CD4-positive, CD25-positive, alpha-beta regulatory T cell (primary cell): ENCODE measurements at regions not wholly inside any gene's neighbourhood (a gene's known extent, or its start where the extent isn't known, plus 50 kb on each side); places are given as distances from the start of the nearest gene placed in this dataset.

Source experiments
- ATAC-seq, 2 donors: fragments of 150-1000 bp; cut with Tn5 transposase; one replicate each; pipeline ENCODE4 v1.10.0; 2021; ENCODE audit warnings: low read depth in 2 of 2, moderate number of reproducible peaks in 2 of 2, moderate library complexity in 1 of 2
- DNase-seq, 3 donors: peaks; one replicate each; pipeline versions ENCODE4 v3.0.0 to v3.0.0-alpha.2; 2012 to 2022; ENCODE audit warnings: mixed read lengths in 1 of 3
- H3K27ac ChIP-seq: one replicate; pipeline ENCODE4 v1.7.0; 2013; ENCODE audit warnings: mild to moderate bottlenecking, low read length; ENCODE audit not compliant: insufficient read depth, poor library complexity, severe bottlenecking
- H3K27me3 ChIP-seq: one replicate; pipeline ENCODE4 v1.7.0; 2013; ENCODE audit warnings: low read length; ENCODE audit not compliant: control insufficient read depth, insufficient read depth
- H3K36me3 ChIP-seq: one replicate; pipeline ENCODE4 v1.7.0; 2013; ENCODE audit warnings: mild to moderate bottlenecking, low read length, moderate library complexity; ENCODE audit not compliant: control insufficient read depth, insufficient read depth
- H3K4me1 ChIP-seq: 2 replicates; pipeline ENCODE4 v1.7.0; 2013; ENCODE audit warnings: mild to moderate bottlenecking, low read length; ENCODE audit not compliant: insufficient read depth, control insufficient read depth, poor library complexity, severe bottlenecking
- H3K4me3 ChIP-seq: one replicate; pipeline ENCODE4 v1.7.0; 2013; ENCODE audit warnings: low read depth, mild to moderate bottlenecking, low read length, moderate library complexity
- H3K9me3 ChIP-seq, 2 experiments: 1 replicate in 1 of 2; 2 replicates in 1 of 2; pipeline ENCODE4 v1.7.0; 2013; ENCODE audit warnings: low read length in 2 of 2, mild to moderate bottlenecking in 1 of 2, moderate library complexity in 1 of 2; ENCODE audit not compliant: control insufficient read depth in 2 of 2
- H3K27ac Mint-ChIP-seq, 3 donors: one replicate each; pipeline ENCODE4 v1.8.0; 2020 to 2022; ENCODE audit warnings: mild to moderate bottlenecking in 3 of 3, mixed read lengths in 3 of 3, moderate library complexity in 2 of 3
- H3K27me3 Mint-ChIP-seq: one replicate; pipeline ENCODE4 v1.8.0; 2022; ENCODE audit warnings: mild to moderate bottlenecking, mixed read lengths
- H3K36me3 Mint-ChIP-seq: one replicate; pipeline ENCODE4 v1.8.0; 2020; ENCODE audit warnings: mixed read lengths
- H3K4me1 Mint-ChIP-seq, 4 donors: one replicate each; pipeline ENCODE4 v1.8.0; 2020 to 2022; ENCODE audit warnings: mixed read lengths in 4 of 4, mild to moderate bottlenecking in 1 of 4
- H3K4me3 Mint-ChIP-seq, 4 donors: one replicate each; pipeline ENCODE4 v1.8.0; 2020 to 2022; ENCODE audit warnings: mild to moderate bottlenecking in 4 of 4, mixed read lengths in 4 of 4, moderate library complexity in 3 of 4
- H3K9me3 Mint-ChIP-seq, 7 donors: one replicate each; pipeline ENCODE4 v1.8.0; 2020 to 2022; ENCODE audit warnings: mixed read lengths in 7 of 7, mild to moderate bottlenecking in 3 of 7, moderate library complexity in 2 of 7

GRCh38 chr2:103660519-103660918, 898.7 kb downstream of the TMEM182 start:
- no peaks in the 10 kb centered on the region for H3K36me3 Mint-ChIP-seq

GRCh38 chr2:103660947-103661346, 899.1 kb downstream of the TMEM182 start:
- no peaks in the 10 kb centered on the region for H3K27me3 ChIP-seq
- H3K27ac ChIP-seq, result no peak overlapping the region
- H3K36me3 ChIP-seq, result no peaks in the 10 kb centered on the region
- Mint-ChIP-seq H3K9me3 (peaks cover 0 to 15% (median 2%) of the 10 kb centered on the region in 7 donors), H3K27ac (no peak overlapping the region), H3K27me3 (no peaks in the 10 kb centered on the region), H3K4me1 (no peaks in the 10 kb centered on the region), H3K4me3 (no peak overlapping the region), H3K36me3 (no peaks in the 10 kb centered on the region)
- no peaks in the 10 kb centered on the region for H3K4me1 ChIP-seq
- H3K9me3 ChIP-seq, result no peaks in the 10 kb centered on the region
- ATAC-seq, result no peak
- DNase-seq, result no peak
- no peak overlapping the region for H3K4me3 ChIP-seq

More at GRCh38 chr2:103660519-103660918, 898.7 kb downstream of the TMEM182 start:
- Mint-ChIP-seq H3K4me3 (no peak overlapping the region), H3K27me3 (no peaks in the 10 kb centered on the region), H3K27ac (no peak overlapping the region), H3K9me3 (peaks cover 0 to 11% (median 3%) of the 10 kb centered on the region in 7 donors), H3K4me1 (no peaks in the 10 kb centered on the region)
- Histone ChIP-seq H3K36me3 (no peaks in the 10 kb centered on the region), H3K27ac (no peak overlapping the region), H3K27me3 (no peaks in the 10 kb centered on the region), H3K4me3 (no peak overlapping the region), H3K9me3 (no peaks in the 10 kb centered on the region), H3K4me1 (no peaks in the 10 kb centered on the region)
- no peak for ATAC-seq
- DNase-seq, result no peak

DNA sequence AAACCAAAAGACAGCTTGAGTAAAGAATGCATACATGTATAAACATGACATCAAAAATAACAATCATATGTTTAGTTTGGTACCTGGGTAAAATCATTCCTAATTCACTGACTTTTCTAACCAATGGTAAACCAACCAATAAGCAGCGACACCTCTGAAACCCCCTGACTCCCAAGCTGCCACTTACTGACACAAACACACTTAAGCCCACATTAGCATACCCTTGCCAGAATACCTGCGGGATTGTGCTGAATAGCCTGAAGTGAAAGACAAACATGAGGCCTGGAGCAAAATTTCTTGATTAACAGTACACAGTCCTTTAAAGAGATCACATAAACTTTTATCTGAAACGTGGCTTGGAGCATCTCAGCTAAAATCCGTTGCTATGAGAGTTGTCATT, 902.9 kb downstream of the TMEM182 start:
- no peak overlapping the region for H3K27ac ChIP-seq
- H3K36me3 ChIP-seq, result no peaks in the 10 kb centered on the region
- Mint-ChIP-seq H3K36me3 (no peaks in the 10 kb centered on the region), H3K4me1 (no peaks in the 10 kb centered on the region), H3K27ac (no peak overlapping the region), H3K9me3 (peaks cover 0 to 7% (median 0%) of the 10 kb centered on the region in 7 donors), H3K27me3 (no peaks in the 10 kb centered on the region), H3K4me3 (no peak overlapping the region)
- no peaks in the 10 kb centered on the region for H3K4me1 ChIP-seq
- no peak for ATAC-seq
- H3K9me3 ChIP-seq, result no peaks in the 10 kb centered on the region
- H3K4me3 ChIP-seq, result no peak overlapping the region
- H3K27me3 ChIP-seq, result no peaks in the 10 kb centered on the region
- DNase-seq, result no peak

DNA sequence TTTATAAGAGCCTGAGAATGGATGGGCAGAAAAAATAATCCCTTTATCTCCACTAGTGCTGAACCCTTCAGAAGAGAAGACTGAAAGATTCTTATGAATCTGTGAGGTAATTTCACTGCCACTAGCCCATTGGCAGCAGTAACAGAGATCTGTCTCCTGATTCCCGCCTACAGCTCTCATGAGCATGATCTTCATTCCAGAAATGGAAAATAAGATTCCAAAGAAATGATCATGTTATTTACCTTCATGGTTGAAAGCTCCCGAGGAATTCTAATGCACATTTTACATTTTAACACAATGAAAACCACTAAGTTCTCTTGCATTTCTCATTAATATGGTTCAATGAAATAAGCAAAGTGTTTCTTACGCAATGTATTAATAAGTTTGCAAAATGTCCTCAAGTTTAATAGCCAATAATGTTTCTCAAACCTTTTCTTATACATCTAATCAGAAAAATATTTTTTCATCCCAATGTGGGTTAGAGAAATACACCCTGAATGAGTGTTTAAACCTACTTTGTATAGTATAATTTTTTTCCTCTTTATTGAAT, 905.6 kb downstream of the TMEM182 start:
- Mint-ChIP-seq H3K9me3 (peaks cover 0 to 15% (median 0%) of the 10 kb centered on the region in 7 donors), H3K27ac (no peak overlapping the region), H3K36me3 (no peaks in the 10 kb centered on the region), H3K4me3 (no peak overlapping the region), H3K4me1 (no peaks in the 10 kb centered on the region), H3K27me3 (no peaks in the 10 kb centered on the region)
- ATAC-seq, result no peak
- no peak overlapping the region for H3K4me3 ChIP-seq
- no peak for DNase-seq
- H3K36me3 ChIP-seq, result no peaks in the 10 kb centered on the region
- no peaks in the 10 kb centered on the region for H3K4me1 ChIP-seq
- no peaks in the 10 kb centered on the region for H3K27me3 ChIP-seq
- H3K9me3 ChIP-seq, result no peaks in the 10 kb centered on the region
- H3K27ac ChIP-seq, result no peak overlapping the region

DNA sequence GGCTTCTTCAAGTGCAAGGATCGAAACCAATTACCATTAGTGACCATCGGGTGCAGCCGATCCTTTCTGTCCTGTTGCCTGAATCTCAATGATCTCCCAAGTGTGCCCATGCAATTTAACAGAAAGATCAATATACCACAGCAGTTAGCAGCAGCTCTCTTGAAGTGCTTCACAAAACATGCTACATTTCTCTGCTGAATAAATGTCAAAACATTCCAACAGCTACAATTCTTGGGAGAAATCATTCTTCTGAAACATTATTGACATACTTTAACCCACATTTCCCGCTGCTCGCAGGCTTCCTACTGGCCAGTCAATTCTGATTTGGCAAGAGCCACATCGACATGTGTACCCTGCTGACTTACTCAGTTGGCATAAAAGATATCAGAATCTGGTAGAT, 907.7 kb downstream of the TMEM182 start:
- Histone ChIP-seq H3K27me3 (no peaks in the 10 kb centered on the region), H3K9me3 (no peaks in the 10 kb centered on the region), H3K27ac (no peak overlapping the region), H3K4me3 (no peak overlapping the region), H3K36me3 (no peaks in the 10 kb centered on the region), H3K4me1 (no peaks in the 10 kb centered on the region)
- Mint-ChIP-seq H3K27ac (no peak overlapping the region), H3K4me3 (no peak overlapping the region), H3K4me1 (no peaks in the 10 kb centered on the region), H3K27me3 (no peaks in the 10 kb centered on the region), H3K36me3 (no peaks in the 10 kb centered on the region), H3K9me3 (peaks cover 0 to 18% (median 0%) of the 10 kb centered on the region in 7 donors)
- no peak for DNase-seq
- no peak for ATAC-seq
